HG03097 (cell line): ENCODE measurements at regions not wholly inside any gene's neighbourhood (a gene's known extent, or its start where the extent isn't known, plus 50 kb on each side); places are given as distances from the start of the nearest gene placed in this dataset.

ENCODE experiments used
- ATAC-seq: cut with Tn5 transposase; IDR thresholded peaks from one replicate; pipeline ENCODE4 v1.9.1; 2021; ENCODE audit not compliant: unreplicated experiment, low FRiP score

DNA sequence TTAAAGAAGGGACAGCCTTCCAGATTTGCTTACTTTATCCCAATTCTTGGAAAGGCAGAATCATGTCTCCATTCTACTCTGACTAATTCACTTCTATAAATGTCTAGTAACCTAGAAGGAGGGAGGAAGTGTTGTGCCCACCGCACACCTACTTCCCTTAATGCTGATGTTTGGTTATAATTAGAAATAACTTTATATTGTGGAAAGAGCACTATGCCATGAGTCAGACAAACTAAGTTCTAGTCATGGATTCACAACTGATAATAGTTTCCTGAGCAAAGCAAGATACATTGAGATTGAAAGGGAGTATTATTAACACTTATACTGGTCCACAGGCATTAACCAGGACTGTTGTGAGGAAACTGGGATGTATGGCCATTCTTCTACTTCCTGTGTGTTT, 345.9 kb upstream of the RPS23 start:
- no peak for ATAC-seq

DNA sequence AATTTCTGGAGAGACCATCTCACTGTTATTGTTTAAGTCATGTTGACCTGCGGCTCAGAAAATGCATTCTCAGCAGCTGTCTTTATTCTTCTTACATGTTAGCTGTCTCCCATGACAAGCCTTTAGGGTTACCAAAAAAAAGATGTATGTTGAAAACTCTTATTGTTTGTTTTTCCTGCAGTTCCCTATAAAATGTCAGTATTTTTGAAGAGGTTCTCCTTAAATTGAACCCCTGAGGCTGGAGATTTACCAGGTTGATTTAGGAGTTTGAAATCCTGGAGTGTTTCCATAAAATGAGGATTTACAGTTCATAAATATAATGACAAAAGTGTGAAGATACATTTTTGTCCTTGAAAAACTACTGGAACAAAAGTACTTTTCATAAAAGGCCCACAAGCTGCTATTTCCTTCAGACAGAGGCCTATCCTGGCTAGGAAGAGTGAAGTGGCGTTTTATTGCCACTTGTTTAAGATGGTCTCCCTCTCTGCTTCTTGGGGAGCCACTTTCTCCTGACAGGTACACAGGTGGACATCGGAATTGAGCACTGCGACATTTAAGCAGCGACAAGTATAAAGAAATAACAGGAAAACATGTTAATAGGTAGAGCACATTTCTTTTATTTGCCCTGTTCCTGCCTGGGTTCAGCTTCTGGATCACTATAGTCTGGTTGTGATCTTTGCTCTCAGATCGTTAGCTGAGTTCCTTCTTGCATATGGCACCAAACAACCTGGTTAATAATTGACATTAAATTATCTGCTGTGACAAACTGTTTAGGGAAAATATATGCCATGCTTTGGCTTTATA, 344.8 kb upstream of the RPS23 start:
- ATAC-seq: no peak

DNA sequence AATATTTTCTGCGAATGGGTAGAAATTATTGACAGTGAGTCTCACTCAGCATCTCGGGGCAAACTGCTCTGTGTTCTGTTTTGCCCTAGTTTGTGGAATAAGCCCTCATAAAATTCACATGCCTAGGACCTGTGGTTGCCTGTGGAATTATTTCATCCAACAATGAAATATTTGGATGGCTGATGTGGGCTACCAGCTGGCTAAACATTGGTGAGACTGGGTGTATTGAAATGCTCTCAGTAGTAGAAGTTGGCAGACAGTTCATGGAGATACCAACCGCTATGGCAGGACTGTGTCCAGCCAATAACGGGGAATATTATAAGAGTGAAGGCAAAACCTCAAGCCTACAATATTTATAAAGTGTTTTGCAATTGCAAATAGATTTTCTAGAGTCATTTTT, 344.1 kb upstream of the RPS23 start:
- ATAC-seq: no peak

DNA sequence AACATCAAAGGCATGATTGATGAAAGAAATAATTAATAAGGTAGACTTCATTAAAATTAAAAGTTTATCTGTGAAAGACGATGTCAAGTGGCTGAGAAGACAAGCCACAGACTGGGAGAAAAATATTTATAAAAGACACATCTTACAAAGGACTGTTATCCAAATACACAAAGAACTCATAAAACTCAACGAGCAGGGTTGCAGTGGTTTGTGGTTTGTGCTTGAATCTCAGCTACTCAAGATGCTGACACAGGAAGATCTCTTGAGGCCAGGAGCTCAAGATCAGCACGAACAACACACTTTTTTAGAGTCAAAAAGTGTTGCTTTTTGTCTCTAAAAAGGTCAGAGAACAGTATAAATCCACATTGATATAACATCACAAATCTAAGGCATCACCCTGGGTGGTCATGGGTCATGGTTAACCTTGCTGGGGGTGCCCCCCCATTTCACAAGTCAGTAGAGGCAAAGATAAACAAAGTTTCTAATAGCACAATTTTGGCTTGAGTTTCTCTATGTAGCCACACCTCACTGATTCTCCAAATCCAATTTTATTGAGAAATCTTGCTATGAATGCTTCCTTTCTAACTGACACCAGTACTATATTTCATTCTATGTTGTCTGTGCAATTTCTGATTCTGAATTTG, 342.9 kb upstream of the RPS23 start:
- no peak for ATAC-seq

DNA sequence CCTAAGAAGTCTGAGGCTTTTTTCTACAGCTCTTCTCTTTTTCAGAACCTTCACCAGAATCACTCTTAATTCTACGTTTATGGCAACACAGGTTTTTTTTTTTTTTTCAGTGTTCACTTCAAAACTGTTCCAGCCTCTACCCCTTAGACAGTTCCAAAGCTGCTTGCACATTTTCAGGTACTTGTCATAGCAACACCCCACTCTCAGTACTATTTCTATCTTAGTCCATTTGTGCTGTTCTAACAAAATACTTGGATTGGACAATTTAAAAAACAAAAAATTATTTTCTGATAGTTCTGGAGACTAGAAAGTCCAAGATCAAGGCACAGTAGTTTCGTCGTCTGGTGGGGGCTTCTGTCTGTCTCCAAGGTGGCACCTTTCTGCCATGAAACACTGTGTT, 340.9 kb upstream of the RPS23 start:
- no peak for ATAC-seq

DNA sequence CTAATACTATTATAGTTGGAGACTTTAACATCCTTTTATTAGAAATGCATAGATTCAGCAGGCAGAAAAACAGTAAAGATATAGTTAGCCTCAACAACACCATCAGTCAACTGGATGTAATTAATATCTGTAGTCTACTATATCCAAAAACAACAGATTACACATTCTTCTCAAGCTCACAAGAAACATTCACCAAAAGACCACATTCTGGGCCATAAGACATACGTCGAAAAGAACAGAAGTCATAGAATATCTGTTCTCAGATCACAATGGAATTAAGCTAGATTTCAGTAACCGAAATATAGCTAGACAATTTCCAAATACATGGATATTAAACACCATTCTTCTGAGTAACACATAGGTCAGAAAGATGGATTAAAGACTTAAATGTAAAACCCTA, 336.6 kb upstream of the RPS23 start:
- ATAC-seq: no peak

DNA sequence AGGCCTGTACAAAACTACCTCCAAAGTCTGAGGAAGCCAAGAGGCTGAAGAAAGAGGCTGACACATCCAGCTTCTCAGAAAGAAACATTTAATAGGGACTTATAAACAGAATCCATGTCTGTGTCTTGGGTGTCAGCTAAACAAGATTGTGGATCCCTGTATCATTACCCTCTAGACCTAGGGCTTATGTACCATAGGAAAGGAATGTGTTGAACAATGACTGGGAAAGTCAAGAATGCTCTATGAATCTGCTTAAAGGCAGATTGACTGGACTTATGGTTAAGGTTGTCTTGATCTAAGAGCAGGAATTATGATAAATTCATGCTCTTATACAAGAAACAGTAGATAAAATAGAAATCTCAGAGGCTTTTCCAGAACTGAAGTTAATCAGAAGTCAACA, 335.7 kb upstream of the RPS23 start:
- ATAC-seq: no peak

DNA sequence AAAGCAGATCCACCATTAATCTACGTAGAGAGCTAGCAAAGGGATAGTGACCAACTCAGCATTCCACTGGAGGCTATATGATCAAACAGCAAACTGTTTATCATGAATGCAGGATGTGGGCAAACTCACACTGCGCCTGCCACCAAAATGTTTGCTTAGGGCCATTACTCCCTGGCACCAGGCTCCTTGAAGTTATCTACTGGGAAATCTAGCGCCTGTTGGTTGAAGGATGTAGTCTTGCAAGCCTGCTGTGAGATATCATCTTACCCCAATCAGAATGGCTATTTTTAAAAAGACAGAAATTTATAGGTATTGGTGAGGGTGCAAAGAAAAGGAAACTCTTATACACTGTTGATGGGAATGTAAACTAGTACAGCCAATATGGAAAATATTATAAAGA, 332.5 kb upstream of the RPS23 start:
- no peak for ATAC-seq

DNA sequence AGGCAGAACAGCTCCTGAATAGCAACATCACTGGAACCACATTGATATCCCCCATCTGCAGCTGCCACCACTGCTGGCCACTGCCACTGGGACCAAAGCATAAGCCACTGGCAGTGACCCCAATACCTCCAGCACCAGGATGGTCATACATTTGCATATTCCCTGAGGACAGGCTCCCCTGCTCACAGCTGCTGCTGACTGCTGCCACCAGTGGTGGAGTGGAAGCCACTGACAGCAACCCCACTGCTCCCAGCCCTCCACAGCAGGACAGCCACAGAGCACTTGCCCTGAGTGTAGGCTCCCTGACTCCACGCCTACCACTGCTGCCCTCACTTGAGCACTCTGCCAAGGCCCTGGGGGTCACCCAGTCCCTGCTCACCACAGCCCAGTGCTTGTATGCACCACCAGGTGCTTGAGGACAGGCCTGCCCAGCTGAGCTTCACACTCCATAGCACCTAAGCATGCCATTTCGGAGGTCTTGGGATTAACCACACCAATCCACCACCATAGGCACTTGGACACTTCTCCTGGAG, 327.4 kb upstream of the RPS23 start:
- ATAC-seq: no peak

DNA sequence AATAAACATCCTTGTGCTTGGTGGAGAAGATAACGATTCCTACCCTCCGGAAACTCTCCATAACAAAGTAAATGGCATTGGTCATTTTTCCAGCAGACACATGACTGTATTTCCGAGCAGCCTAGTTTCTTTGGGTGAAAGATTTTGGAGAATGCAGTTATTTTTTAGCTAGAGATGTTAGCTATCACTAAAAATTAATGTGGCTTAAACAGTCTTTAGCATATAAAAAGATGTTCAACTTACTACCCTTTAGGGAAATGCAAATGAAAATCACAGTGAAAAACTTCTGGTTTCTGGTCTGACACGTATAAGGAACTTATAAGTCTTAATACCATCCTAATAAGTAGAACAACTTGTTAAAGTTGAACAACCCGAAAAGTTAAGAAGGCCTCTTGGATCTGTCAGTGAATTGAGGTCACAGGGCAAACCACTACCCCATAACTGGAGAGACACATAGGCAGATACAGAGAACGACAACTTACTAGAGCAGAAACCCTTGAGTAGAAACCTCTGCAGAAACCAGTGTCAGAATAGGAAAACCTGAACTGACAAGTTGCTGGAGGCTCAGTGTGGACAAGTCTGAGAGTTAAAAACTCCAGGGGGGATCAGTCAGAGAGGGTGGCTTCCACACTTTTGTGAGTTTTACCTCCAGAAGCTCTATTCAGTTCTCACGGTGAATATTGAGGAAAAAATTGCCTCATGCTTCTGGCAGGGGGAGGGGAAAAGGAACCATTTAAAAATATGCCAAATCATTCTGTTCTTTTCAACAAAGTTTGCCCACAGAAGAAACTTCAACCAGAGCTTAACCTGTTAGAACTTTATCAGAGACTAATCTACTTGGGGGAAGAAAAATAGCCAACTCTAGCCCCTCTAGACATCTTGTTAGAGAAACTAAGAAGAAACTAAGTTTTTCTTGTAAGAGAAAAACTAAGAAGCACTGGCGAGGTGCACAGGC, 325.2 kb upstream of the RPS23 start:
- no peak for ATAC-seq

DNA sequence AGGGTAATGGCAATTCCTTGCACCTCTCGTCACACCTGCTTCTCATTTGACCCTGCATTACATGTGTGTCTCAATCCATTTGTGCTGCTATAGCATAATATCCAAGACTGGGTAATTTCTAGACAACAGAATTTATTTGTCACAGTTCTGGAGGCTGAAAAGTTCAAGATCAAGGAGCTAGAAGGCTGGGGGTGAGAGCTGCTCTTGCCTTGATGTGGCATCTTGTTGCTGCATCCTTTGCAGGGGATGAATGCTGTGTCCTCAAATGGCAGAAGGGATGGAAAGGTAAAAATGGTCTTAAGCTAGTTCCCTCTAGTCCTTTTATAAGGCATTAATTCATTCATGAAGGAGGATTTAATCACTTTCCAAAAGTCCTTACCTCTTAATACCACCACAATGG, 323.7 kb upstream of the RPS23 start:
- ATAC-seq: no peak

DNA sequence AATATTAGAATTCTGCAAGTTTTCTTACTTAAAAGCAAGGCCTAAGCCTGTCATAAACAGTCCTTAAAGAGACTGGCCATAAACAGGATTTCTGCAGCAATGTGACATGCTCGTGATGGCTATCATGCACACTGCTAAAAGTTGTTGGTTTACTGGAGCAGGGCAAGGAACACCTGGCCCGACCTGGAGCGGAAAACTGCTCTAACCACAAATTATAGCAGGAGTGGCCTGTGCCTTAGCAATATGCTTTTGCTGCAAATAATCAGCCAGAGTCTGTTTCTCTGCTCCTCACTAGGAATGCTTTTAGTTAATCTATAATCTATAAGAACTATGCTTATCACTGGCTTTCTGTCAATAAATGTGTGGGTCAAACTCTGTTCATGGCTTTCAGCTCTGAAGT, 322.9 kb upstream of the RPS23 start:
- ATAC-seq: no peak

DNA sequence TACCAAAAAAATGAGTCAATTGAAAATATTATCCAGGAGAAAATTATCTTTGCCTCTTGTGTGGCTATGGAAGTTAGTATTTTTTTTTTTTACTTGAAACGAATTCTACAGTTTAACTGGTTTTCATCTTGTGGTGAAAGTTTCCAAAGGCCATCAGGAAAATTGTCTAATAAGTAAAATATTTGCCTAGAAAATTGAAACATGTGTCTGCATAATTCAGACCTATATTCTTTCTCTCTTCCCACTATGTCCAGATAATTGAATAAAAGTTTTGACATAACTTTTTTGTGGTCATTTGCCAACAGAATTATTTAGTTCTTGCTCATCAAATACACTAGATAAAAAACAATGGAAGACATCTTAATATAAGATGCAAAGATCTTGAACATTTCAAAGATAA, 321.5 kb upstream of the RPS23 start:
- no peak for ATAC-seq

DNA sequence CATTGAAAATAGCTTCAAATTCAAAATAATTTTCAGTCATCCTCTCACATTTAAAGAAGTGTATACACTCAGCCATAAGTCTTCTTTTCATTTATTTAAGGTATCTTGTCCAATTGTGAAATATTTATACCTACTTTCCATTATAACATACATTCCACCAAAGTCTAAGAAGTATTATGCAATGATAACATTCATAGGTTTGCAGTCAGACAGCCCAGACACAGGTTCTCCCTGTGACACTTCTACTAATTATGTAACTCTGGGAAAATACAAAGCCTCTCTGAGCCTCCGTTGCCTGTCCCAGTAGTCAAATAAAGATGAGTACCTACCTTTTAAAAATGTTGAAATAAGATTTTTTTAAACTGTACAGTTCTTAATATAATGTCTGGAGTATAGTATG, 320.9 kb upstream of the RPS23 start:
- no peak for ATAC-seq

DNA sequence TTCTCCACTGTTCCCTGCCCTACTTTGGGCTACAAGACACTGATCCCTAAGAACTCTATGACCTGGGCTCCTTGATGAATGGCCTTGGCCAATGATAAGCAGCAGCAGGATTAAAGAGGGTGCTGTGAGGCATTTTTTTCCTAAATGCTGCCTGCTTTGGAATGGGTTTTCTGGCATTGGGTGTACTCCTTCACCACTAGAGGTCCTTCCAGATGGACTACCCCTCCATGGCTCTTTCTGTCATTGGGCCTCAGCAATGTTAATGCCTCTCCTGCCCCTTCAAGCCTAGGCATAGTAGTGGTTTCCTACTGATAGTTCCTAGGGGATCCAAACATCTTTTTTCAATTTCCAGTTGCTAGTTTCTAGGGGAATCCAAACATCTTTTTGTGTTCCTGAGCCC, 319.3 kb upstream of the RPS23 start:
- ATAC-seq: no peak

DNA sequence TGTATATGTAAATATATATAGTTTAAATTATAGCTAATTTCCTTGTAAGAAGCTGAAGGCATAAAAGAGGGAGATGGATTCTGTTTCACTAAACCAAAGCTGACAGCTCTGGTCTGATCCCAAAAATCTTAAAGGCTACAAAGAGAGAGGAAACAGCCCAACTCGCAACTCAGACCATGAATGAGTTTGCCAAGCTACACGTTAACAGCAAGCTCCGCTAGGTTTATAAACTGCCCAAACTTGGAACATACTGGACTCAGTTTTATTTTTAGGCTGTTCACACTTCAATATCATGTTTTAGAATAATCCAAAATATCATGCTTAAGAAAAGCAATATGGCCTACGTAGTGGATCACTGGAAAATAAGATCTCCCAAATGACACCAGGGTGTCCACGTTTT, 318.3 kb upstream of the RPS23 start:
- no peak for ATAC-seq

DNA sequence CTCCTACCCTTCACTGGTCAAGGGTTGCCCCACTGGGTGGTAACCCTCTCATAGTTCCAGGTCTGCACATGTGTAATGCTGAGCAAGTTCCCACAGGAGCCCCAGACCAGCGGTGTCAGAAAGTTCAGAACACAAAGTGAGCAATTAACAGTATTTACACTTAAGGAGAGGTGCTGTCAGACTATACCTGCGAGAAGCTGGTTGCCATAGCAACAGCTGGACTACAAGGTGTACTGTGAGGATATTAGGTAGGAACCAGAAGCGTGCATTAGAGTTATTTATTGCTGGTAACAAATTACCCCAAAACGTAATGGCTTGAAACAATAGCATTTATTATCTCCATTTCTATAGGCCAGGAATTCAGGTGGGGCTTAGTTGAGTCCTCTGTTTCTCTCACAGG, 317.0 kb upstream of the RPS23 start:
- ATAC-seq: no peak

DNA sequence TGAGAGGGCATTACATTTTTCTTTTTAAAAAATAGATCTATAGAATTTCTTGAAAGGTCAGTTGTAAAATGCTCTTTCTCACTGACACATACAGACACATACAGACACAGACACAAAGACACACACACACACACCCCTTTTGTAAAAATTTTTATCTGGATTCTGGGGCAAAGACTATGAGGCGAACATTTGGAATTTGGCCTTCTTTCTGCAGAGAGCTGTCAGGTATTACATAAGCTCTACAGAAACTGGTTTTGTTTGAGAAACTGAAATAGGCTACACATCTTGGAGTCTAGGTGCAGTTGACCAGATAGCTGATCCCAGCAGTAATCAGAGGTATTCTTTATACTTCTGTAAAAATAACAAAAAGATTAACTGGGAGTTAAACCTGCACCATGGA, 315.9 kb upstream of the RPS23 start:
- ATAC-seq: no peak

DNA sequence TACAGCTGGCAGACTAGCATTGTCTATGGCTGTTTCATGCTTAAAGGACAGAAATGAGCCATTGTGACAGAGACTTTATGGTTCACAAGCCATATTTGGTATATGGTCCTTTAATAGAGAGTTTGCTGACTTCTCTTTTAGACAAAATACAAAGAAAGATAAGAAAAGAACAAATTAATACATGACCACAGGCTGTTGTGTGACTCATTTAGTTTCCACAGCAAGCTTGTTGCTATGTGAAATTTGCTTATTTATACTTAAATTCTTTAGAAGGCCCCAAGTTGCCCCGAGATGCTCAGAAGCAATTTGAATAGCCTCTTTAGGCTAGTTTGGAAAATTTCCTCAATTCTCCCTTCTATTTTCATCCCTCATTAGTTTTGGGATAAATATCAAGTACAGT, 315.3 kb upstream of the RPS23 start:
- ATAC-seq: no peak

DNA sequence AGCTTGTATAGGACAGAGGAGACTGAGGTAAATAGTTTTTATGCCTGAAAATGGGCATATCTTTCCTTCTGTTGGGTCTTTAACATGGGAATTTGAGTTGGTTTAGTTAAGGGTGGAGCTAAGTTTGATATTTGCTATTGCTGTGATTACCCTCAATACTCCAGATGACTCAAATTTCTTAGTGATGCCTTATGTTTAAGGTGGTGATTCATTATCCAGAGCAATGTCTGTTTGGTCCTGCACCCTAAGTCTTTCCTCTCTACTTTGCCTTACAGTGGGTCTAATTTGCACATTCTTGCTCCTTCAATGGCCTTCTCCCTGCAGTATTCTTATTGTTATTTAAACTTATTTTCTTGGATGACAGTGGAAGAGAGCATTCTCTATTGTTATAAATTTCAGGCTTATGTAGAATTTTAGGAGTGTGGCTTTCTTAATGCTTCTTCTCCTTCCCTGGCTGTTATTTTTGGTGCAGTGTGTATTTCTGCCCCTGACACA, 312.9 kb upstream of the RPS23 start:
- ATAC-seq: no peak

DNA sequence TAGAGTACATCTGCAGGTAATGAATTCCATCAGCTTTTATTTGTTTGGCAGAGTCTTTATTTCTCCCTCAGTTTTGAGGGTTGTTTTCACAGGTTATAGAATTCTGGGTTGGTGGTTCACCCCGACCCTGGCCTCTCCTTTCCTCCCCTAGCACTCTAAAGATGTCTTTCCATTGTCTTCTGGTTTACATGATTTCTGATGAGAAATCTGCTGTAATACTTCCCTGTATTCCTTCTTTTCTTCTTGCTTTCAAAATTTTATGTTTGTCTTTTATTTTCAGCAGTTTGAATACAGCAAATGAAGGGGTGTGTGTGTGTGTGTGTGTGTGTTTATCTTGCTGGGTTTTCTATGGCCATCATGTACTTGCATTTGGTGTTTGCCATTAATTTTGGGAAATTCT, 312.0 kb upstream of the RPS23 start:
- no peak for ATAC-seq
